WTC11 (cell line): ENCODE measurements at regions not wholly inside any gene's neighbourhood (a gene's known extent, or its start where the extent isn't known, plus 50 kb on each side); places are given as distances from the start of the nearest gene placed in this dataset.

Experiments
- ATAC-seq: fragments of 200-7000 bp; cut with Tn5 transposase; 2 replicates; pipeline ENCODE4 v1.10.0; 2021; ENCODE audit warnings: mild to moderate bottlenecking, moderate library complexity
- CTCF ChIA-PET: fragments of 300-600 bp; sonication (Branson Sonifier 250); formaldehyde crosslinking; loops from one replicate; lab custom pipeline; 2021; ENCODE audit warnings: antibody characterized with exemption; lab: Charles Lee
- POLR2A ChIA-PET: fragments of 350-600 bp; sonication (Branson Sonifier 250); formaldehyde crosslinking; loops from one replicate; lab custom pipeline; 2021; ENCODE audit warnings: antibody characterized with exemption; lab: Charles Lee
- DNase-seq: peaks from one replicate; pipeline ENCODE4 v3.0.0; 2021; ENCODE audit warnings: low spot score
- H3K27ac Mint-ChIP-seq: 2 replicates; pipeline ENCODE4 v1.8.0; 2021; ENCODE audit warnings: mixed read lengths
- H3K27me3 Mint-ChIP-seq: 2 replicates; pipeline ENCODE4 v1.8.0; 2021; ENCODE audit warnings: low read depth, mild to moderate bottlenecking, moderate library complexity, mixed read lengths
- H3K36me3 Mint-ChIP-seq: 2 replicates; pipeline ENCODE4 v1.8.0; 2021; ENCODE audit warnings: mixed read lengths
- H3K4me1 Mint-ChIP-seq: 2 replicates; pipeline ENCODE4 v1.8.0; 2022; ENCODE audit warnings: mixed read lengths
- H3K4me3 Mint-ChIP-seq: 2 replicates; pipeline ENCODE4 v1.8.0; 2021; ENCODE audit warnings: mild to moderate bottlenecking, moderate library complexity, mixed read lengths
- H3K9me3 Mint-ChIP-seq: 2 replicates; pipeline ENCODE4 v1.8.0; 2021; ENCODE audit warnings: mixed read lengths
- E2F5 ChIP-seq: sonication (generic); formaldehyde crosslinking; IDR thresholded peaks from 2 replicates; pipeline ENCODE4 v1.8.1; 2022; ENCODE audit warnings: mild to moderate bottlenecking, moderate library complexity, missing genetic modification reagents
- ELF4 ChIP-seq: sonication (generic); formaldehyde crosslinking; IDR thresholded peaks from 2 replicates; pipeline ENCODE4 v1.8.1; 2022; ENCODE audit warnings: low read depth, mild to moderate bottlenecking, moderate library complexity, missing genetic modification reagents
- FOXJ3 ChIP-seq: sonication (generic); formaldehyde crosslinking; IDR thresholded peaks from 2 replicates; pipeline ENCODE4 v1.9.0; 2021; ENCODE audit warnings: missing genetic modification reagents, mild to moderate bottlenecking, borderline replicate concordance
- FOXP1 ChIP-seq: sonication (generic); formaldehyde crosslinking; IDR thresholded peaks from 2 replicates; pipeline ENCODE4 v1.8.0; 2022; ENCODE audit warnings: missing genetic modification reagents, mild to moderate bottlenecking, moderate library complexity, borderline replicate concordance
- FOXP4 ChIP-seq: sonication (generic); formaldehyde crosslinking; IDR thresholded peaks from 2 replicates; pipeline ENCODE4 v1.8.0; 2022; ENCODE audit warnings: mild to moderate bottlenecking, missing genetic modification reagents
- GABPB1 ChIP-seq: sonication (generic); formaldehyde crosslinking; IDR thresholded peaks from 2 replicates; pipeline ENCODE4 v1.8.1; 2023; ENCODE audit warnings: mild to moderate bottlenecking, missing genetic modification reagents
- GRHL2 ChIP-seq: fragments of 250-450 bp; sonication (Bioruptor Pico); IDR thresholded peaks from 2 replicates; pipeline ENCODE4 v1.8.0; 2022; ENCODE audit warnings: mild to moderate bottlenecking, moderate library complexity; ENCODE audit not compliant: insufficient replicate concordance, severe bottlenecking
- NR2C2 ChIP-seq: sonication (generic); formaldehyde crosslinking; IDR thresholded peaks from 2 replicates; pipeline ENCODE4 v1.8.0; 2022; ENCODE audit warnings: mild to moderate bottlenecking, missing genetic modification reagents
- RORB ChIP-seq: fragments of 250-450 bp; sonication (Bioruptor Pico); IDR thresholded peaks from 2 replicates; pipeline ENCODE4 v1.9.0; 2021; ENCODE audit warnings: mild to moderate bottlenecking
- STAT6 ChIP-seq: sonication (generic); formaldehyde crosslinking; conservative IDR thresholded peaks from 2 replicates; pipeline ENCODE4 v1.8.1; 2023; ENCODE audit warnings: mild to moderate bottlenecking, low read depth, missing genetic modification reagents, moderate library complexity
- TCF7 ChIP-seq: sonication (generic); formaldehyde crosslinking; IDR thresholded peaks from 2 replicates; pipeline ENCODE4 v1.8.0; 2022; ENCODE audit warnings: mild to moderate bottlenecking, low read depth, missing genetic modification reagents, moderate library complexity
- TEAD4 ChIP-seq: sonication (generic); formaldehyde crosslinking; IDR thresholded peaks from 2 replicates; pipeline ENCODE4 v1.8.0; 2022; ENCODE audit warnings: mild to moderate bottlenecking, missing genetic modification reagents
- ZBTB21 ChIP-seq: sonication (generic); formaldehyde crosslinking; IDR thresholded peaks from 2 replicates; pipeline ENCODE4 v1.8.1; 2023; ENCODE audit warnings: mild to moderate bottlenecking, missing genetic modification reagents, borderline replicate concordance
- ZNF423 ChIP-seq: fragments of 250-450 bp; sonication (Bioruptor Pico); IDR thresholded peaks from 2 replicates; pipeline ENCODE4 v2.1.2; 2022; ENCODE audit warnings: mild to moderate bottlenecking, moderate library complexity
- TF ChIP-seq, protein P1 (sequence below): sonication (generic); formaldehyde crosslinking; IDR thresholded peaks from 2 replicates; pipeline ENCODE4 v1.8.1; 2023; ENCODE audit warnings: mild to moderate bottlenecking, missing genetic modification reagents, moderate library complexity
- TF ChIP-seq, protein P2 (sequence below): fragments of 250-450 bp; sonication (Bioruptor Pico); IDR thresholded peaks from 2 replicates; pipeline ENCODE4 v1.9.0; 2021; ENCODE audit warnings: moderate library complexity, mild to moderate bottlenecking, inconsistent platforms, borderline replicate concordance
- TF ChIP-seq, protein P3 (sequence below): fragments of 250-450 bp; sonication (Bioruptor Pico); IDR thresholded peaks from 2 replicates; pipeline ENCODE4 v1.9.0; 2021; ENCODE audit warnings: mild to moderate bottlenecking

DNA sequence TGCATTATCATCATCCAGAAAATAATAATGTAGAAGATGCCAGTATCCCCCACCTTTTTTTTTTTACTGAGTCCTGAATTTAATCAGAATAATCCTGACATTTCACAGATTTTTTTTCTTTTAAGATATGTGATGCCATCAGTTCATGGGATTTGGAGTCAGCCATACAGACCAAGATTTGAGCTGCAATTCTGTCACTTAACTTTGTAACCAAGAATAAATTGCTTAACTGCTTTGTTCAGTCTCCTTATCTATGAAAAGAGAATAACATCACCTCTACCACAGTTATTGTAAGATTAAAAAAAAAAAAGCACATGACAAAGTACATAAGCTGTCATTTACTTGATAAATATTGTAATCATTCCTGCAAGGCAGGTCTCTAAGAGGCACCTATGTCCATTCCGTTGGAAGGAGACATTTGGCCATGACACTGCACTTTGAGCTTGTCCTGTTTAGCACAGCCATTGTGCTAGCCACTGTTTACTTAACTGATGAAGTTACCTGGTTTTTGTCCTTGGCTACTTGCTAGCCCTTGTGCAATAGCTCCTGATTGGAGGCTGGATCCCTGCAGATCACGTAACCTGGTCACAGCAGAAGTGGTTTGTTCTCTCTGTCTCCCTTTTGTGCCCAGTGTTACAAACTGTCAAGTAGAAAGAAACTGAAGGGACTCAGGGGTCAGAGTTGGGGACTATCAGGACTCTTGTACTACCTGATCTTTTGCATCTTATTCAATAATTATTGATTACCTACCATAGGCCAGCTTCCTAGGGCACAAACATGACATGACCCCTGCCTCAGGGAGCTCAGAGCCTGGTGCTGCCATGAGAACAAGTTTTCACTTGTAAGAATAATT is 306.0 kb downstream of the WDR72 start:
- Mint-ChIP-seq H3K4me1 (peaks cover 24% of the 10 kb centered on the region), H3K9me3 (no peaks in the 10 kb centered on the region), H3K27ac (no peak overlapping the region), H3K36me3 (no peaks in the 10 kb centered on the region), H3K27me3 (no peaks in the 10 kb centered on the region), H3K4me3 (no peak overlapping the region)
- TF ChIP-seq GABPB1 (CRISPR knock-in tag) = peak; percentile 93
- no peak for TF ChIP-seq GRHL2
- POLR2A ChIA-PET = no interaction called here
- DNase-seq = no peak
- no peak for ATAC-seq
- CTCF ChIA-PET = no interaction called here

DNA sequence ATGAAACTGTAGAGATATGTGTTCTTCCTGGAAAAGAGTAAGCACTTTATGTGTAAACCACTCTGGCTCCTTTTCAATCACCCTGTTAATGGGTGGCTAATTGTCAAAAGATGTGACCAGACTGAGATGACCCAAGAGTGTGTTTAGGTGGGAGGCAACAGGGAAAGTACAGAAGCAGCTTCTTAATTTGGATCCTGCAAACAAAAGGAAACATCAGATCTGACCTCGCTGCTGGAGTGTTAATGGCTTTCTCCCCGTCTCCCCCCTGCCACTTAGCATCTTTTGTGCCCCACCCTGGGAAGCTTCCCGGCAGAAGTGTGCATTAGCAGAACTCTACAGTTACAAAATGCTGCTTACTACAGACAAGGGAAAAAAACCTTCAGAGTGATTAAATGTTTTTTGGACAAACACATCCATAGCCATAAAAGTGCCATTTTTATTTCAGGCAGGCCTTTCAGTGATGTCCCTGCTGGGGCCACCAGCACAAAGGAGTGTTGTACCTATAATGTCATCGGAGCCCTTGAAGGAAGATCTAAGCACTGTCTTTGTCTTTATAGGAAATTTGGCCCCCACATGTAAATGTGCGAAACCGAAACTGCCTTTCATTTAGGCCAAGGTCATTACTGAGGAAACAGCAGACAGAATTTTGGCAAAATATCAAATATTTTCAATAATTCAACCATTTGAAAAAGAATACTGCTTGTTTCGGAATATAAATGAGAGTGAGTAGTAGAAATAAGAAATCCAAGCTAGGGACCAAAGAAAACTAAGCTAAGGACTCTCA is 311.0 kb downstream of the WDR72 start:
- no peaks in the 10 kb centered on the region for H3K36me3 Mint-ChIP-seq
- H3K27me3 Mint-ChIP-seq = no peaks in the 10 kb centered on the region
- DNase-seq = no peak
- H3K27ac Mint-ChIP-seq = peak overlapping the region; percentile 75
- POLR2A ChIA-PET = no interaction called here
- TF ChIP-seq E2F5 (CRISPR knock-in tag) = no peak
- TF ChIP-seq FOXP1 (CRISPR knock-in tag) = no peak
- no peak for TF ChIP-seq TEAD4 (CRISPR knock-in tag)
- TF ChIP-seq, protein P1, sequence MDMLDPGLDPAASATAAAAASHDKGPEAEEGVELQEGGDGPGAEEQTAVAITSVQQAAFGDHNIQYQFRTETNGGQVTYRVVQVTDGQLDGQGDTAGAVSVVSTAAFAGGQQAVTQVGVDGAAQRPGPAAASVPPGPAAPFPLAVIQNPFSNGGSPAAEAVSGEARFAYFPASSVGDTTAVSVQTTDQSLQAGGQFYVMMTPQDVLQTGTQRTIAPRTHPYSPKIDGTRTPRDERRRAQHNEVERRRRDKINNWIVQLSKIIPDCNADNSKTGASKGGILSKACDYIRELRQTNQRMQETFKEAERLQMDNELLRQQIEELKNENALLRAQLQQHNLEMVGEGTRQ (CRISPR knock-in tag) = no peak
- TF ChIP-seq ZBTB21 (CRISPR knock-in tag) = no peak
- TF ChIP-seq, protein P2, sequence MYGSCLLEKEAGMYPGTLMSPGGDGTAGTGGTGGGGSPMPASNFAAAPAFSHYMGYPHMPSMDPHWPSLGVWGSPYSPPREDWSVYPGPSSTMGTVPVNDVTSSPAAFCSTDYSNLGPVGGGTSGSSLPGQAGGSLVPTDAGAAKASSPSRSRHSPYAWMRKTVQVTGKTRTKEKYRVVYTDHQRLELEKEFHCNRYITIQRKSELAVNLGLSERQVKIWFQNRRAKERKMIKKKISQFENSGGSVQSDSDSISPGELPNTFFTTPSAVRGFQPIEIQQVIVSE (CRISPR knock-in tag) = no peak
- no peak for TF ChIP-seq ELF4 (CRISPR knock-in tag)
- no peak for TF ChIP-seq FOXP4 (CRISPR knock-in tag)
- no peak for TF ChIP-seq FOXJ3 (CRISPR knock-in tag)
- TF ChIP-seq RORB (CRISPR knock-in tag) = no peak
- no peak for TF ChIP-seq STAT6 (CRISPR knock-in tag)
- TF ChIP-seq, protein P3, sequence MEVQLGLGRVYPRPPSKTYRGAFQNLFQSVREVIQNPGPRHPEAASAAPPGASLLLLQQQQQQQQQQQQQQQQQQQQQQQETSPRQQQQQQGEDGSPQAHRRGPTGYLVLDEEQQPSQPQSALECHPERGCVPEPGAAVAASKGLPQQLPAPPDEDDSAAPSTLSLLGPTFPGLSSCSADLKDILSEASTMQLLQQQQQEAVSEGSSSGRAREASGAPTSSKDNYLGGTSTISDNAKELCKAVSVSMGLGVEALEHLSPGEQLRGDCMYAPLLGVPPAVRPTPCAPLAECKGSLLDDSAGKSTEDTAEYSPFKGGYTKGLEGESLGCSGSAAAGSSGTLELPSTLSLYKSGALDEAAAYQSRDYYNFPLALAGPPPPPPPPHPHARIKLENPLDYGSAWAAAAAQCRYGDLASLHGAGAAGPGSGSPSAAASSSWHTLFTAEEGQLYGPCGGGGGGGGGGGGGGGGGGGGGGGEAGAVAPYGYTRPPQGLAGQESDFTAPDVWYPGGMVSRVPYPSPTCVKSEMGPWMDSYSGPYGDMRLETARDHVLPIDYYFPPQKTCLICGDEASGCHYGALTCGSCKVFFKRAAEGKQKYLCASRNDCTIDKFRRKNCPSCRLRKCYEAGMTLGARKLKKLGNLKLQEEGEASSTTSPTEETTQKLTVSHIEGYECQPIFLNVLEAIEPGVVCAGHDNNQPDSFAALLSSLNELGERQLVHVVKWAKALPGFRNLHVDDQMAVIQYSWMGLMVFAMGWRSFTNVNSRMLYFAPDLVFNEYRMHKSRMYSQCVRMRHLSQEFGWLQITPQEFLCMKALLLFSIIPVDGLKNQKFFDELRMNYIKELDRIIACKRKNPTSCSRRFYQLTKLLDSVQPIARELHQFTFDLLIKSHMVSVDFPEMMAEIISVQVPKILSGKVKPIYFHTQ (CRISPR knock-in tag) = no peak
- no peak for TF ChIP-seq TCF7 (CRISPR knock-in tag)
- TF ChIP-seq NR2C2 (CRISPR knock-in tag) = no peak
- TF ChIP-seq ZNF423 = no peak
- H3K4me1 Mint-ChIP-seq = peaks cover 22% of the 10 kb centered on the region
- ATAC-seq = peak; percentile 69
- CTCF ChIA-PET = no interaction called here
- H3K9me3 Mint-ChIP-seq = no peaks in the 10 kb centered on the region
- no peak overlapping the region for H3K4me3 Mint-ChIP-seq
